ENCODE measurements at regions not wholly inside any gene's neighbourhood (a gene's known extent, or its start where the extent isn't known, plus 50 kb on each side); places are given as distances from the start of the nearest gene placed in this dataset.

DNA sequence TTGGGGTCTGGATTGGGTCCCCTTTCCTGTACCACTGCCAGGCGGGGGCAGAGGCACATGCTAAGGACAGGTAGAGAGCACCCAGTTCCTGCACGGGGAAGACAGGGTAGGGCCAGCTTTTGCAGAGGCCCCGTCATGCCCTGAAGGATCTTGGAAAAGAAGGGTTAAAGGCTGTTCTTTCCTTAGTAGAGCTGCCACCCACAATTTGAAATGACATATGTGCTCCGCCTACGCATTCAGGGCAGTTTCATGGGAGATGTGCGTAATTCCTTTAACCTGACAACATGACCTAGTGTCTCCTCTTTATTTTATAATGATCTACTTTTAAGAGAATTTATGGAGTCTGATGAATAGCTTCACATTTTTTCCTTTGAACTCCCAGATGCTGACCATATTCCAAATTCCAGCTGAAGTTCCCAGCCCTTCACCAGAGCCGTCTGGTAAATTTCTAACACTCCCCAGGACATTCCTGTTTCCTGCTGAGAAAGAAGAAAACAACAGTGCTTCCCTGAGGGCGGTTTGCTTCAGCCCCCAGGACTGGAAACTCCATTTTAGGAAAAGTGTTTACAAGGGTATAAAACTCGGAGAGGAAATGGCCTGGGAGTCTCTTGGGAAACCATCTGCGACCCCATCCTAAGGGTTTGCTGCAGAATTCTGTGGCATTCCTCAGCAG lies 58.9 kb upstream of the PLEKHG3 start:
- no peak for DNase-seq
- peak overlapping the region in 3 of 4 donors; percentile 22 to 71 (median 34) for H3K27ac ChIP-seq
- no peaks in the 10 kb centered on the region for H3K27me3 ChIP-seq
- TF ChIP-seq POLR2A (IDR thresholded peaks at IDR 0.05), result no peak
- TF ChIP-seq, protein P1, sequence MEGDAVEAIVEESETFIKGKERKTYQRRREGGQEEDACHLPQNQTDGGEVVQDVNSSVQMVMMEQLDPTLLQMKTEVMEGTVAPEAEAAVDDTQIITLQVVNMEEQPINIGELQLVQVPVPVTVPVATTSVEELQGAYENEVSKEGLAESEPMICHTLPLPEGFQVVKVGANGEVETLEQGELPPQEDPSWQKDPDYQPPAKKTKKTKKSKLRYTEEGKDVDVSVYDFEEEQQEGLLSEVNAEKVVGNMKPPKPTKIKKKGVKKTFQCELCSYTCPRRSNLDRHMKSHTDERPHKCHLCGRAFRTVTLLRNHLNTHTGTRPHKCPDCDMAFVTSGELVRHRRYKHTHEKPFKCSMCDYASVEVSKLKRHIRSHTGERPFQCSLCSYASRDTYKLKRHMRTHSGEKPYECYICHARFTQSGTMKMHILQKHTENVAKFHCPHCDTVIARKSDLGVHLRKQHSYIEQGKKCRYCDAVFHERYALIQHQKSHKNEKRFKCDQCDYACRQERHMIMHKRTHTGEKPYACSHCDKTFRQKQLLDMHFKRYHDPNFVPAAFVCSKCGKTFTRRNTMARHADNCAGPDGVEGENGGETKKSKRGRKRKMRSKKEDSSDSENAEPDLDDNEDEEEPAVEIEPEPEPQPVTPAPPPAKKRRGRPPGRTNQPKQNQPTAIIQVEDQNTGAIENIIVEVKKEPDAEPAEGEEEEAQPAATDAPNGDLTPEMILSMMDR (IDR thresholded peaks at IDR 0.05), result no peak
- H3K4me3 ChIP-seq, result no peak overlapping the region
- H3K36me3 ChIP-seq, result no peaks in the 10 kb centered on the region
- no peaks in the 10 kb centered on the region for H3K9me3 ChIP-seq
- H3K4me1 ChIP-seq, result no peaks in the 10 kb centered on the region

DNA sequence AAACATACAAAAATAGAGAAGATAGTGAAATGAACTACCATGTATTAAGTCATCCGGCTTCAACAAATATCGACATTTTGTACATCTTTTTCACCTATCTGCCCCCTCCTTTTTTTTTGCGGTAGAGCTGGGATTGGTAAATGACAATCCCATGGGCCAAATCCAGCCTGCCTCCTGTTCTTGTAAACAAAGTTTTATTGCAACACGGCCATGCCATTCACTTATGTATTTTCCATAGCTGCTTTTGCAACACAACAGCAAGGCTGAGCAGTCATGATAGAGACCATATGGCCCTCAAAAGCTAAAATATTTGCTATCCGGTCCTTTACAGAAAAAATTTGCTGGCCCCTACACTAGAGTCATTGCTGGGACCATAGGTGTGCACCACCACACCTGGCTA lies 58.1 kb upstream of the PLEKHG3 start:
- Histone ChIP-seq H3K27ac (peak overlapping the region in 2 of 4 donors; percentile 22 to 71), H3K4me3 (no peak overlapping the region)
- no peak for DNase-seq

DNA sequence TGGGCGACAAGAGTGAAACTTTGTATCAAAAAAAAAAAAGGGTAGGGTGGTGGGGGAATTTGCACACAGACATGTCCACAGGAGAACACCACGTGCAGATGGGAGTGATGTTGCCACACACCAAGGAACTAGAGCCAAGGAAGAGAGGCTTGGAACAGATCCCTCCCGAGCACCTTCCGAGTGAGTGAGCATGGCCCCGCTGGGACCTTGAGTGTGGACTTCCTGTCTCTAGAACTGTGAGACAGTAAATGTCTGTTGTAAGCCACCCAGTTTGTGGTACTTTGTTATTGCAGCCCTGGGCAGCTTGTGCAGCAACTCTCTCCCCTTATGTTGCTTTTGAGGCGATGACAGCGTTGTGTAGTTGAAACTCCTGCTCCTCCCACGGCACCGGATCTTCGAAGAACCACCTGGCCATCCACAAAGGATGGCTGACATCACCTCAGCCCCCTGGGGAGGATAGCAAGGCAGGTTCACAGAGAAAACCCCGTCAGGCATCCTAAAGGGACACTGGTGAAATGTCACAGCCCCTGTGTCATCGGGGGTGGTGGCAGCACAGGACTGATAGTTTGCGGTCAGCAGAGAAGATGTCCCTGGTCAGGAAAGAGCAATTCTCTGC lies 54.7 kb upstream of the PLEKHG3 start:
- Histone ChIP-seq H3K36me3 (no peaks in the 10 kb centered on the region), H3K9me3 (no peaks in the 10 kb centered on the region), H3K4me1 (no peaks in the 10 kb centered on the region), H3K4me3 (no peak overlapping the region), H3K27ac (no peak overlapping the region), H3K27me3 (no peaks in the 10 kb centered on the region)
- TF ChIP-seq POLR2A (IDR thresholded peaks at IDR 0.05), result no peak
- TF ChIP-seq, protein P1 (IDR thresholded peaks at IDR 0.05), result no peak
- DNase-seq, result no peak

More for the DNA sequence above, 58.1 kb upstream of the PLEKHG3 start:
- no peak for TF ChIP-seq POLR2A (IDR thresholded peaks at IDR 0.05)
- Histone ChIP-seq H3K4me1 (no peaks in the 10 kb centered on the region), H3K36me3 (no peaks in the 10 kb centered on the region), H3K9me3 (no peaks in the 10 kb centered on the region), H3K27me3 (no peaks in the 10 kb centered on the region)

DNA sequence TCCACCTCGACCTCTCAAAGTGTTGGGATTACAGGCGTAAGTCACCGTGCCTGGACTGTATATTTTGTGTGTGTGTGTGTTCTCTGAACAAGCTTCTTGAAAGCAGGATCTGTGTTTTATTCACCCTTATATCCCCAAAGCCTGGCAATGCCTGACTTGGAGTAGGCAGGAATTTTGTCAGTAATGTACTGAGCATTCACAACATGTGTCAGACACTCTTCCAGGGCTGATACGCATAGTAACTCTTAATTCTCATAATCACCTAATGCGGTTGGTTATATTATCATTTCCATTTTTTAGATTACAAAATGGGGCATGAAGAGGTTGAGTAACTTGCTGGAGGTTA lies 50.4 kb upstream of the PLEKHG3 start:
- H3K4me1 ChIP-seq, result no peaks in the 10 kb centered on the region
- TF ChIP-seq POLR2A (IDR thresholded peaks at IDR 0.05), result no peak
- peak overlapping the region in 2 of 4 donors; percentile 35 to 70 for H3K27ac ChIP-seq
- no peak for DNase-seq
- no peaks in the 10 kb centered on the region for H3K27me3 ChIP-seq
- no peaks in the 10 kb centered on the region for H3K36me3 ChIP-seq
- no peaks in the 10 kb centered on the region for H3K9me3 ChIP-seq
- no peak overlapping the region for H3K4me3 ChIP-seq

DNA sequence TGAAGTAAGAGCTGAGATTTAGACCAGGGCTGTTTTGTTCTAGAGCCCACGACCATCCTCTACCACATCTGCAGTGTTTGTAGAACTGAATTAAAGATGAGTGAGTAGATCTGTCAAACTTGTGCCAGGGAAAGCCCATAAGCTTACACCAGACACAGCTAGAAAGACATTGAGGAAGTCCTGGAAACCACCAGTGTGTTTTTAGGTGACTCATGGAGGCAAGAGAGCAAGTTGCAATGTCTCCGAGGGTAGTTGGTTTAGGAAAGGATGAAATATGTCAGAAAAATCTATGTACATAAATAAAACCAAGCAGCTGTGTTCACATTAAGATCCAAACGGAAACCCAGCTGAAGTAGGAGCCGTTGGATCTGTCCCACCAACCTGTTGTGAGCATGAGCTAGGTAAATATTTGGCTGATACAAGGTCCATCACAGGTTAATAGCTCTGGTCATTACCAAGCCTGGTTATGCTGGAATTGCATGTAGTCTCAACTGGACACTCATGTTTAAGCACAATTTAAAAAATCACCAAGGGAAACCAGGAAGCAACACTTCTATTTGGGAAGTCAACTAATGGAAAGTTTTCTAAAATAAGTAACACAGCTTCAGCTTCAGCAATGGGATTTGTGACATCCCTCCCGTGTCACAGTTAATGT lies 49.9 kb upstream of the PLEKHG3 start:
- no peaks in the 10 kb centered on the region for H3K9me3 ChIP-seq
- TF ChIP-seq, protein P1 (IDR thresholded peaks at IDR 0.05), result no peak
- TF ChIP-seq POLR2A (IDR thresholded peaks at IDR 0.05), result no peak
- no peak overlapping the region for H3K4me3 ChIP-seq
- no peaks in the 10 kb centered on the region for H3K4me1 ChIP-seq
- DNase-seq, result no peak
- H3K27ac ChIP-seq, result peak overlapping the region in 2 of 4 donors; percentile 35 to 70
- no peaks in the 10 kb centered on the region for H3K36me3 ChIP-seq
- no peaks in the 10 kb centered on the region for H3K27me3 ChIP-seq
